ENCODE measurements at regions not wholly inside any gene's neighbourhood (a gene's known extent, or its start where the extent isn't known, plus 50 kb on each side); places are given as distances from the start of the nearest gene placed in this dataset.

DNA sequence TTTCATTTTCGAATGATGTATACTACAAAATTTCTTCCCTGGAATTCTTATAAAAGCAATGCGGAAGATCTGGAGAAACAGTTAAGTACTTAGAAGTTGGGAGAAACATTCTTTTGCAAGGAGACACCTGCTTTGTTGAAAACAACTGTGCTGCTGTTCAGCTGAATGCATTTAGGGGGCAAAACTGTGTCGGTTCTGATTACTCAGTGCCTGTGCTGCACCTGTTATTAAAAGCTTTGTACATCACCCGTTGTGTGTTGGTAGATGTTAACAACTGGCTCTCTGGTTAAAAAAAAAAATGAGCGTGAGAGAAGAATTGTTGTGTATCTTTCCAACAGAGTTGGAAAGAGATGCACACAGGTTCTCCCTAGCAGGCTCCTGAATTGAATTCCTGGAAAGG lies 184.1 kb upstream of the HHIP start:
- no peak for TF ChIP-seq POLR2A (IDR thresholded peaks at IDR 0.05; ENCODE audit: low read depth, low read length)
- no peak for TF ChIP-seq POLR2AphosphoS5 (IDR thresholded peaks at IDR 0.05; ENCODE audit: low read depth, low read length)

Data from GM12892 (cell line).